ENCODE measurements at regions not wholly inside any gene's neighbourhood (a gene's known extent, or its start where the extent isn't known, plus 50 kb on each side); places are given as distances from the start of the nearest gene placed in this dataset.

- TF ChIP-seq CTCF (IDR thresholded peaks at IDR 0.05; ENCODE audit: low read depth, low read length, poor library complexity, severe bottlenecking) (no peak), EZH2phosphoT487 (IDR thresholded peaks at IDR 0.05; ENCODE audit: borderline replicate concordance, low read length) (no peak)
Measured at GRCh38 chr6:144678844-144679243, 393.7 kb downstream of the UTRN start.
